ENCODE measurements at regions not wholly inside any gene's neighbourhood (a gene's known extent, or its start where the extent isn't known, plus 50 kb on each side); places are given as distances from the start of the nearest gene placed in this dataset.
"Not testable (repeated sequence)": the region's sequence is repeated elsewhere in the genome, so short reads cannot be mapped to it uniquely, and the experiment has no call there.

GRCh38 chr15:35282965-35283496 is 197.9 kb upstream of the NANOGP8 start:
- DNase-seq (ENCODE audit: low spot score) = no peak

GRCh38 chr15:35281515-35281914 is 196.4 kb upstream of the NANOGP8 start:
- peak; percentile 38 for DNase-seq (ENCODE audit: low spot score)

- no peak for DNase-seq (ENCODE audit: low spot score)
Measured at GRCh38 chr15:35279811-35280210, 194.7 kb upstream of the NANOGP8 start.

GRCh38 chr15:35271371-35272043 is 186.4 kb upstream of the NANOGP8 start:
- DNase-seq (ENCODE audit: low spot score) = peak; percentile 19

GRCh38 chr15:35260941-35261340 is 175.8 kb upstream of the NANOGP8 start:
- no peak for DNase-seq (ENCODE audit: low spot score)

- DNase-seq (ENCODE audit: low spot score) = not testable (repeated sequence)
Measured at GRCh38 chr15:35260274-35260673, 175.2 kb upstream of the NANOGP8 start.

GRCh38 chr15:35256551-35256950 is 171.5 kb upstream of the NANOGP8 start:
- DNase-seq (ENCODE audit: low spot score) = no peak

GRCh38 chr15:35256141-35256540 is 171.0 kb upstream of the NANOGP8 start:
- DNase-seq (ENCODE audit: low spot score) = no peak

GRCh38 chr15:35254908-35255307 is 169.8 kb upstream of the NANOGP8 start:
- not testable (repeated sequence) for DNase-seq (ENCODE audit: low spot score)

- DNase-seq (ENCODE audit: low spot score) = no peak
Measured at GRCh38 chr15:35254062-35254461, 169.0 kb upstream of the NANOGP8 start.

- DNase-seq (ENCODE audit: low spot score) = no peak
Measured at GRCh38 chr15:35252351-35252865, 167.3 kb upstream of the NANOGP8 start.

- no peak for DNase-seq (ENCODE audit: low spot score)
Measured at GRCh38 chr15:35247150-35247549, 162.1 kb upstream of the NANOGP8 start.

GRCh38 chr15:35246451-35246850 is 161.4 kb upstream of the NANOGP8 start:
- DNase-seq (ENCODE audit: low spot score) = no peak

- DNase-seq (ENCODE audit: low spot score) = not testable (repeated sequence)
Measured at GRCh38 chr15:35245681-35246080, 160.6 kb upstream of the NANOGP8 start.

- DNase-seq (ENCODE audit: low spot score) = no peak
Measured at GRCh38 chr15:35244227-35244626, 159.1 kb upstream of the NANOGP8 start.

- DNase-seq (ENCODE audit: low spot score) = no peak
Measured at GRCh38 chr15:35243758-35244157, 158.7 kb upstream of the NANOGP8 start.

GRCh38 chr15:35239693-35240092 is 154.6 kb upstream of the NANOGP8 start:
- DNase-seq (ENCODE audit: low spot score) = not testable (repeated sequence)

GRCh38 chr15:35238448-35238847 is 153.4 kb upstream of the NANOGP8 start:
- not testable (repeated sequence) for DNase-seq (ENCODE audit: low spot score)

- no peak for DNase-seq (ENCODE audit: low spot score)
Measured at GRCh38 chr15:35229085-35229484, 144.0 kb upstream of the NANOGP8 start.

- DNase-seq (ENCODE audit: low spot score) = no peak
Measured at GRCh38 chr15:35218215-35218614, 133.1 kb upstream of the NANOGP8 start.

- no peak for DNase-seq (ENCODE audit: low spot score)
Measured at GRCh38 chr15:35215093-35215492, 130.0 kb upstream of the NANOGP8 start.

GRCh38 chr15:35211240-35211902 is 126.3 kb upstream of the NANOGP8 start:
- DNase-seq (ENCODE audit: low spot score) = no peak

GRCh38 chr15:35210370-35210769 is 125.3 kb upstream of the NANOGP8 start:
- DNase-seq (ENCODE audit: low spot score) = no peak

All from hepatic stellate cell (primary cell).